ENCODE measurements at regions not wholly inside any gene's neighbourhood (a gene's known extent, or its start where the extent isn't known, plus 50 kb on each side); places are given as distances from the start of the nearest gene placed in this dataset.

- no peak for TF ChIP-seq POLR2A (IDR thresholded peaks at IDR 0.05)
- TF ChIP-seq CTCF (IDR thresholded peaks at IDR 0.05) = no peak
- no peak for TF ChIP-seq POLR2AphosphoS5 (IDR thresholded peaks at IDR 0.05)
Observed at GRCh38 chr9:38293022-38293421, 99.5 kb upstream of the ALDH1B1 start.

Measured in breast epithelium (tissue), 3 donors.